HG03108 (cell line): ENCODE measurements at regions not wholly inside any gene's neighbourhood (a gene's known extent, or its start where the extent isn't known, plus 50 kb on each side); places are given as distances from the start of the nearest gene placed in this dataset.

ENCODE experiments used
- ATAC-seq: cut with Tn5 transposase; IDR thresholded peaks from one replicate; pipeline ENCODE4 v1.9.1; 2021; ENCODE audit warnings: moderate library complexity; ENCODE audit not compliant: unreplicated experiment

DNA sequence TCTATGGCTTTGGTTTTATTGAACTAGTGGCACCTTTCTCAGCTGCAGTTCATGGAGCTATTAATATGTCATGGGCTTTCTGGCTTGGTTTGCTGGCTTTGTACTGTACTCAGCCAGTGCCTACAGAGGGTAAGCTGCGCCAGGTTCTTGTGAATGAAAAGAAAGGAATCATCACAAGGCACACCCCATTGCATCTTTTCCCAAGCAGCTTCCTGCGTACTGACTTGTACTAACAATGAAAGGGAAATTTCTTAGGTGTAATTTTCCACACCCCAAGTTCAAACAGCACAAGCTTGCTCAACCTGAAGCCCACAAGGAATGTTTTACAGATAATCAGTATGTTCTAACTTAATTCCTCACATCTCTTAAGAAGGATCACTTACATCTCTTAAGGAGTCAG lies 78.0 kb upstream of the TNFSF18 start:
- ATAC-seq: no peak

DNA sequence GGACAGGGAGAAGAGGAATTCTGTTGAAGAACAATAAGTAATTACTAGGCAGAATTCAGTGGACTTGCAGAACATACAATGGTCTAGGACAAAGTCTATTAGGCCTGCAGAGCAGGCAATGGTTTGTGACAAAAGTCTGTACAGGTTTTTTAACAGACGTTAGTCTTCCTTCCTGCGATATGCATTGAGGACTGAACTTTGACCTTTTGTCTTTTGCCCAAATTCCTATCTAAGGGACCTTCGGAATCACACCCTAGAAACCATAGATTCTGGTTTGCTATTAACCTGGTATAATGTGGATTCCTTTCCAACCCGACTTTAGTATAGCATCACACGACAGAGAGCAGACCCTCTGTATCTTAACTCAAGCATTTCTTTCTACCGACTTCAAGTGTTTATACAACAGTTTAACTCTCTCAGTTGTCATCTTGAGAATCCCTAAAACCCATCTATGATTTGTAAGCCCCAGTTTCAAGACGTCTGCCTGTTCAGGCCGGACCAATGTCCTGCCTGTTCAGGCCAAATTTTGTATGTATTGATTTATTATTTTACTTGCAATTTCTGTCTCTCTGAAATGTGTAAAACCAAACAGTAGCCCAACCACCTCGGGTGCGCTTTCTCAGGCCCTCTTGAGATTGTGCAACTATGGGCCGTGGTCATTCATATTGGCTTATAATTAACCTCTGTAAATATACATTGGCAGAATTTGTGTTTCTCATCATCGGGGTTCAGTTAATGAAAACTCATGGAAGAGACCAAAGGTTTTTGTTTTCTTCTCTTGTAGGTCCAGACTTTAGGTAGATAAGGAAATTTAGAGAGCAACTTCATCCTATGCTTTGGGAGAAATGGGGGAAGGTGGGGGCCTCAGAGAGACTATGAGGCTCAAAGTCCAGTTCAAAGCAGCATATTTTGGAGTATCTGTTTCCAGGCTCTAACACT lies 76.9 kb upstream of the TNFSF18 start:
- no peak for ATAC-seq

DNA sequence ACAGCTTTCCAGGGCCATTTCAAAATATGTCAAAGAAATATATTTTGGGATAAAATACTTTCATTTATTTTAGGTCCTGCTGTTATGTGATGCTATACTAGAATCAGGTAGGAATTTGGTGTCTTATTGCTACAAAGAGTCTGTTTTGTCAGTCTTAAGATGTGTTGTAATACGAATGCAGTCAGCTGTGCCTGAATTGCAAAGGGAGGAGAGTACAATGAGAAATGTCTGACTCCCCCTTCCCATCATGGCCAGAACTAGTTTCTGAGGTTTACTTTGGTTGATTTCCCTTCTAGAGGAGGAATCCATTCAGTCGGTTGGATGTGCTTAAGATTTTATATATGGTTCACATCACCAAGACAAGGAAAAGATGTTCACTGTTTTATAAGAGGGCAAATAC lies 75.7 kb upstream of the TNFSF18 start:
- no peak for ATAC-seq

DNA sequence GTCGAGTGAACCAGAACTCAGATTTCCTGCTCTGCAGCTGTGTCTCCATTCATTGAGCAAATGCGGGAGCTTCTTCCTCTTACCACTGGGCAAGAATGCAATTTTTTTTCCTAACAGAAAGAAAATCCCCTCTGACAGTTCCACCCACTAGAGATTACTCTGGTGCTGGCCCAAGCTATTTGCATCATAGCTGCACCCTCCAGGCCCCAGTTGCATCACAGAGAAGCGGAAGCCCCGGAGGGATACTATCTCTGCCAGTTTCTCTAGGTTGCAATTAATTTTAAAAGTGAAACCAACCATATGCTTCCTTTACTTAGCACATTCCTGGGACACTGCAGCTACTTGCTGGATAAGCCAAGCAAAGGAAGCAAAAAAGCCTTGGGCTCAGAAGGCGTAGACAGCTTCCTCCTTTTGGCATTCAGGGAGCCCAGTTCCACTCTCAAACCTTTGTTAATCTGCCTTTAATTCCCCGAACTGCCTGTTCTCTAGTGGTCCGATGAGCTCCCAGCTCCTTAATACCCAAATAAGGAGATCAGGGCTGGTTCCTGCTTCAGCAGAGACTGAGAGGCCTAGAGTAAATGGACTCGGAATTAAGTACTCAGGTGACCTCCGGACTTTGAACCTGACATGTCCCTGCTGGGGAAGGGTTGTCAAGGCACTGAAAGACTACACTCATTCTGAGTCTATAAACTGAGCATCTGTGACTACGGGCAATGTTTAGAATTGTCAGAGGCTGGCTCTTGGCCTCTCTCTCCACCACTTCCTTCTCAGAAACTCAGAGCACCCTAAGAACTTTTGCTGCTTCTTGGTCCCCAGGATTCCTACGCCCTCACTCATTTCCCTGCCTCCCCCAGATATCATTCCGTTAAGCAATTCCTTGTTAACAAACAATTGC lies 72.5 kb upstream of the TNFSF18 start:
- peak; percentile 69 for ATAC-seq

DNA sequence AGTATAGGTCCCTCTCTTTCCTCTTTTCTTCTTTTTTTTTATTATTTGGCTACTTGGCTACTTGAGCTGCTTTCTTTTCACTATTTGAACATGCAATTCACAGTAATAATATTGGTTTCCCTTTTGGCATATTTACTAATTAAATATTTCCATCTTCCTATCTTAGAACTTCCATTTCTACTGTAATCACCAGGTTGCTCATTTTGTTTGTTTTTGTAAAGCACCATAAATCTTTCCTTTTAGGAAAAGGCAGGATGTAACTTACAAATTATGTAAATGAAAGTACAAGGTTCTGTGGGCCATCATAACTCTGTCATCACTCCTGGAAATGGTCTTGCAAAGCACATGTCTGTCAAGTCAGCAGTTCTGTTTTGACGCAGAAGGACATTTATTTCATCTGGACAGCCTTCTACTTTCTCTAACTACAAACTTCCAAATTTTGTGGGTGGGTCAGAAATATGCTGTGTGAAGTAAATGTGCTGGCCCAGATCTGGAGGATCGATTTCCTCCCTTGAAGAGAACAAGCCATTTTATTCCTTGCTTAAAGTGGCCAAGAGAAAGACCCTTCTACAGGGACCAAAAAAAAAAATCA lies 71.7 kb upstream of the TNFSF18 start:
- ATAC-seq: no peak

DNA sequence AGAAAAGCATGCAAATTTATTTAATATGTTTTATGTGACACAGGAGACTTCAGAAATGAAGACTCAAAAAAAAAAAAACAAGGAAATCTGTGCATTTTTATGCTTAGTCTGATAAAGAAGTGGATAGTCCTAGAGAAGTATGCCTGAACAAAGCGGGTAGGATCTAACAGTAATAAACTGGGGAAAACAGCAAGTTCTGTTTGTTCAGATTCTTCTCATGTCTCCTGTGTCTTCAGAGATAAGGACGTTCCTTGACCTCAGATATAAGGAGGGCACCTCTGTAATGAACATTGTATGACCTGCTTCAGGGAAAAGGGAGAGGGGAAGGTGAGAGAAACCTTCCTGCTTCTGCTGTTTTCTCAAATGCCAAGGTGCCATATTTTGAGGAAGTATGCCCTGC lies 67.7 kb upstream of the TNFSF18 start:
- no peak for ATAC-seq

DNA sequence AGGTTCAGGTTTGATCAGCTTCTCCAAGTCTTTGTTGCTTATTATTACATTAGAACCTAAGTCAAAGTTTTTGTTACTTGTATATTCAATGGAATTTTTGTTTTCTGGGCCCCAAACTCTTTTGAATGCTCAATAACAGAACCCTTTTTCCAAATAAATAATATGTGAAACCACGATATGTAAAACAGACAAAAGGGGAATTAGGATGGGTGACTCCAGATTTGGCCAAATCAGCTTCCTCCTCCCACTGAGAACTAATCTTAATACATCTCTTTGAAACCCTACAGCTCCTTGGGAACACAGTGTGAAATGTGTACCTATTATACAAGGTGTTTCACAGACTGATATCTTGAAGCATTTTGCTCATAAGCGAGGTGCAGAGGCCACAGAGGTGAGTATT lies 67.0 kb upstream of the TNFSF18 start:
- ATAC-seq: no peak

DNA sequence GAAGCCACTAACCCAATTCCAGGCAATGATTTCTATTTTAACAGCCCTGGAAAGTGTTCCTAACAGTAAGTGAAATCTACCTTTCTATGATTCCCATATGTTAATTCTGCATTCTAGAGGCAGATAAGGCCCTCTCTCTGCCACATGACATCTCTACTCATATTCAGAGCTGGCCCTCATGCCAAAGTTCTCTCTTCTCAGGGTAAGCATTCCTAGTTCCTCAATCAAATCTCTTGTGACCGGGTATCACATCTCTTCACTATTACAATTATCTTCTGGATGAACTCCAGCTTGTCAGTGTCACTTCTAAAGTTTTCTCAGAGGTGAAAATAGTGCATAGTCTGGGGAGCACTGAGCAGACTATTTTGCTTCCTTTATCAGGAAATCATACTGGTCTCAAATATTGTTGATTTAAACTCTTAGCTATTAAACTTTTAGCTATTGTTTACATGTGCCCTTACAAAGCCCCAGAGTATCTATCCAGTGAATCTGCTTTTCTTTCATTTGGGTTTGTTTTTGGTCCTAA lies 66.4 kb upstream of the TNFSF18 start:
- no peak for ATAC-seq

DNA sequence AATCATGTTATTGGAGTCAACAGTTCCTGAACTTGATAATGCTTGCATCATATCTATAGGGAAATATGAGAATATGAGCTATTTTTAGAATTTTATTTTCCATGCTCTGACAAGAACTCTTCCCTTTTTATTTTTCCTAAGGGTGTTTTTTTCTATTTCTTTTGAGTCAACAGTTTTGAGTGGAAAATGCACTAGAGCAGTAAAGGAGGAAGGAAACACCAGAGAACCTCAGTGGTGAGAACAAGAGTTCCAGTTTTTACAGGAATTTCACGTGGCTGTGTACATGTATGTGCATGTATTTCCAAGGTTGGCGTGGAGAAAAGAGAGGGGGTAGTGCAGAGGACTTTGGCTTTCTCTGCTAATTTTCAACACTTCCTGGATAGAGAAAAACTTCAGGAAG lies 63.6 kb upstream of the TNFSF18 start:
- no peak for ATAC-seq

DNA sequence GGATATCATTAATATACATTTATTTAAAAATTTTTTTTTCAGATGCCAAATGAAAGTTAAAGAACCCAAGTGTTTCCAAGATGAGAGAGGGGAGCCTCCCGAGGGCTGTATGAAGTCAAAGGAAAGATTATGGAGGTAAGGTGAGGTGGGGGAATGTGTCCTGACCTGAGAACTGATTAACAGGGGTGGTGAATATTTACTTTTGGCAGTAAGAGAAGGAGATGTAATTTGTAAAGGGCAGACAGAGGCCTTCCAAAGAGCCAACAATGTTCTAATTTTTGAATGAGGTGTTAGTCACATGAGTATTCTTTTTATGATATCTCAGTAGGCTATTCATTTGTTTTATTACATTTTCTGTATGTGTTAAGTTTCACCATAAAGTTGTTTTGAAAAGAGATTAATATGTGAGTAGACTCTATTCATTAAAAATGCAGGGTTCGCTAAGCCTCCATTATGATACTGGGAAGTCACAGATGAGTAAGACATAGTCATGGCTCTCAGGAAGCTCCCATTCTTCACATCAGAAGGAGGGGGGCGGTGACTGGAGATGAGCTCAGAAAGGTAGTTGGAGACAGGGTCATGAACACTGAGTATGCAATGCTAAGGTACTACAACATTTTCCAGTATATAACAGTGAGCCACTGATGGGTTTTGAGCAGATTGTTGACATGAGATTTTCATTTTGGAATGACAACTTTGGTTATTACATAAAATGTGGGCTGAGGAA lies 62.4 kb upstream of the TNFSF18 start:
- no peak for ATAC-seq

DNA sequence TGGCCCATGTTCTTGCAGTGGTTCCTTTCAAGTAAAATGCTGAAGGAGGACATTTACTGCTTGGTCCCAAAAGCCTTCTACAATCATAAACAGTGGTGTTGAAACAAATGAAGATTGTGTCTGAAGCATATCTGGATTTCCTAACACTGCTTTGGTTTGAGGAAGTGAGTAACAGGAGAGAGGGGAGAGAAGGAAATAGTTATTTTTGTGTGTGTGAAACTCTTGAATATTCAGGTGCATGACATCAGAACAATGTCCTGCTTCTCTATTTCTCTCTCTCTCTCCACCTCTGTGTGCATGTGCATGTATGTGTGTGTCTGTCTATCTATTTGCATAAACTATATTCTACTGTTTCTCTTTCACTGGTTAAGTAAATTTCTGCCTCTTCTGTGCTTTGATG lies 61.4 kb upstream of the TNFSF18 start:
- ATAC-seq: peak; percentile 89

DNA sequence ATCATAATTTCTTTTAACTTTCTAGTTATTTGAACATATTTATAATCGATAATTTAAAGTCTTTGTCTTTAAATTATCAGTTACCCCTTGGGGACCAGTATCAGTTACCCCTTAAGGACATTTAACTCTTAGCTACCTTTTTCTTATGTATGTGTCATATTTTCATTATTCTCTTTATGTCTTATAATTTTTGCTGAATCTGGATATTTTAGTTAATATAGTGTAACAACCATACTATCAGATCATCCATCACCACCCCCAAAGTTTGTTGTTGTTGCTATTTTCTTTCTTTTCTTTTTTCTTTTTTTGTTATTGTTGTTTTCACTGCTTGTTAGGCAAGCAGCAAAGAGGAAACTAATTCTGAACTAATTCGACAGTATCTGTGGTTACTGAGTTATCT lies 57.0 kb upstream of the TNFSF18 start:
- ATAC-seq: no peak

DNA sequence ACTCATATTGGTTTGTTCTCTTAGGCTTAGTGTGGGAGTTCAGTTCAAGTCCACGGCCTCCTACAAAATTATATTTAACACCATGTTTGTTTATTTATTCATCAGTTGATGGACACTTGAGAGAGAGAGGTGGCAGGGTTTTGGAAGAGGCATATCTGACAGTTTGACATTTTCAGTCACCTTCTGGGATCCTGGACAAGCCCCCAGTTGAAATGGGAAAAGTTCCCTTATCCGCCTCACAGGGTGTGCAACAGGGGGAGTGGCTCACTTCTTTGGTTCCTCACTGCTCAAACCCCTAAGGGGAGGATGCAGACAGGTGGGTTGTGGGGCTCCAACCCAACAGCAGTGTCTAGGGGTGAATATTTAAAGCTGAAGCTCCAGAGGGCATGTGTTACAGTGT lies 52.3 kb upstream of the TNFSF18 start:
- no peak for ATAC-seq

DNA sequence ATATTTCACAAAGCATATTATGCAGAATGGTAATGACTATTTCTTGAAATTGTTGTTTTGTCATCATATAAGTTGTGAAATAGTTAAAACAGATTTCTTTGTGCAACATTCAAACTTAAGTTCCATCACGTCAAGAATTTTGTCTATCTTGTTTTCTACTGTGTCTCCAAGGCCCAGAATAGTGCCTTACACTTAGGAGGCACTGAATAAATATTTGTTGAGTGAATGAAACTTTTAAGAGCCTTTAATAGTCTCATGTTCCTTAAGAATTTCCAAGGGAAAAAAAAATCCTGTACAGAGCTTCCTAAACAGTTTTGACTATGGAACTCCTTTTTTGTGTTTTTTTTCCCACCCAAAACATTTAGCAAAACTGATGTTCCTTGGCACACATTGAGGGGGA lies 50.8 kb upstream of the TNFSF18 start:
- ATAC-seq: no peak

DNA sequence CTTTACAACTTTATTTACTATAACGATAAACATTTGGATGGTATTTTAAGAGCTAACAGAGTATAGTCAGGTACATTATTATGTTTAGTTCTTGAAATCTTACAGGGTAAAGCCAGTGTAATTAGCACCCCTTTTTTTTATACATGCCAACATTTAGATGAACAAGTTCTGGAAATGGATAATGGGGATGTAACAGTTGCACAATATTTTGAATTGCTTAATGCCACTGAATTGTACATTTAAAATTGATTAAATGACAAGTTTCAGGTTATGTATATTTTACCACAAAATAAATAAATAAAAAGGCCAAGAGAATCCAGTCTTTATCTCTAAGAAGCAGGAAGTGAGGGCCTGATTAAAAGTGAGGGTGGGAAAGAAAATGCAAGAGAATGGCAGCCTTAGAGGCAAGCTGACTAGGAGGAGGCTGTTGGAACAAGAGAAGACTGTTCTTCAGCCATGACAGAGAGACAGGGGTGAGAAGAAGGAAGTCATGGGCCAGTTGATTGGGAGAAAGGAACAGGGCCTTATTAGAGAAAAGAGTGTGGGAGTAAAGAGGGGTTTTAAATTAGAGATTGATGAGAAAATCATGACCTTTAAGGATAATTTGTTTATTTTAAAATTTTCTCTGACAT lies 49.9 kb upstream of the TNFSF18 start:
- ATAC-seq: no peak
